ENCODE measurements at regions not wholly inside any gene's neighbourhood (a gene's known extent, or its start where the extent isn't known, plus 50 kb on each side); places are given as distances from the start of the nearest gene placed in this dataset.

GRCh38 chr17:71496552-71496951 lies 624.3 kb upstream of the SOX9 start:
- TF ChIP-seq CTCF (IDR thresholded peaks at IDR 0.05) (no peak), EP300 (IDR thresholded peaks at IDR 0.05) (no peak)
